ENCODE measurements at regions not wholly inside any gene's neighbourhood (a gene's known extent, or its start where the extent isn't known, plus 50 kb on each side); places are given as distances from the start of the nearest gene placed in this dataset.
"Not testable (repeated sequence)": the region's sequence is repeated elsewhere in the genome, so short reads cannot be mapped to it uniquely, and the experiment has no call there.

- Histone ChIP-seq H3K9ac (ENCODE audit: low read length) (no peak overlapping the region), H2BK5ac (ENCODE audit: low read length) (no peak overlapping the region), H3K27me3 (ENCODE audit: insufficient read depth, low read length, poor library complexity) (no peaks in the 10 kb centered on the region), H3K56ac (ENCODE audit: low read length) (no peak overlapping the region), H2BK120ac (ENCODE audit: low read depth, low read length) (no peak overlapping the region), H3K36me3 (ENCODE audit: control insufficient read depth, insufficient read depth, low read length) (no peaks in the 10 kb centered on the region), H3K4me2 (ENCODE audit: low read length) (no peak overlapping the region), H2AK5ac (ENCODE audit: low read length) (no peak overlapping the region), H3K18ac (ENCODE audit: low read length) (no peak overlapping the region), H4K5ac (ENCODE audit: low read length) (no peak overlapping the region), H3K4ac (ENCODE audit: low read depth, low read length) (no peak overlapping the region), H3K79me2 (ENCODE audit: control insufficient read depth, insufficient read depth, low read length) (no peaks in the 10 kb centered on the region), H2BK15ac (replicated peaks; ENCODE audit: low read depth) (no peak overlapping the region), H3K4me3 (ENCODE audit: low read length) (no peak overlapping the region), H3K79me1 (ENCODE audit: low read length) (no peaks in the 10 kb centered on the region), H3K27ac (ENCODE audit: low read depth, low read length) (no peak overlapping the region), H3K4me1 (ENCODE audit: control insufficient read depth, low read depth, low read length) (no peaks in the 10 kb centered on the region), H4K8ac (ENCODE audit: low read depth, low read length) (no peak overlapping the region), H3K23ac (ENCODE audit: low read length) (no peak overlapping the region)
- no peak for DNase-seq
- no CpG with 5 or more reads among the region's 20 CpGs for WGBS (ENCODE audit: extremely low coverage, insufficient coverage, low lambda C conversion rate)
Observed at GRCh38 chr2:83879127-83879526, 580.0 kb downstream of the SUCLG1 start.

- not testable (repeated sequence) for H3K79me1 ChIP-seq (ENCODE audit: low read length); H2AK5ac ChIP-seq (ENCODE audit: low read length); H3K9ac ChIP-seq (ENCODE audit: low read length); H3K18ac ChIP-seq (ENCODE audit: low read length); H3K27ac ChIP-seq (ENCODE audit: low read depth, low read length); H3K4ac ChIP-seq (ENCODE audit: low read depth, low read length); H3K56ac ChIP-seq (ENCODE audit: low read length); H4K5ac ChIP-seq (ENCODE audit: low read length); H3K36me3 ChIP-seq (ENCODE audit: control insufficient read depth, insufficient read depth, low read length); H2BK120ac ChIP-seq (ENCODE audit: low read depth, low read length); H3K4me1 ChIP-seq (ENCODE audit: control insufficient read depth, low read depth, low read length); H3K4me3 ChIP-seq (ENCODE audit: low read length); H3K27me3 ChIP-seq (ENCODE audit: insufficient read depth, low read length, poor library complexity); H4K8ac ChIP-seq (ENCODE audit: low read depth, low read length); DNase-seq; H3K79me2 ChIP-seq (ENCODE audit: control insufficient read depth, insufficient read depth, low read length); H2BK15ac ChIP-seq (replicated peaks; ENCODE audit: low read depth); H3K4me2 ChIP-seq (ENCODE audit: low read length); H2BK5ac ChIP-seq (ENCODE audit: low read length); H3K23ac ChIP-seq (ENCODE audit: low read length)
- WGBS (ENCODE audit: extremely low coverage, insufficient coverage, low lambda C conversion rate): no CpG with 5 or more reads among the region's 17 CpGs
Observed at GRCh38 chr2:83877261-83877660, 581.8 kb downstream of the SUCLG1 start.

DNA sequence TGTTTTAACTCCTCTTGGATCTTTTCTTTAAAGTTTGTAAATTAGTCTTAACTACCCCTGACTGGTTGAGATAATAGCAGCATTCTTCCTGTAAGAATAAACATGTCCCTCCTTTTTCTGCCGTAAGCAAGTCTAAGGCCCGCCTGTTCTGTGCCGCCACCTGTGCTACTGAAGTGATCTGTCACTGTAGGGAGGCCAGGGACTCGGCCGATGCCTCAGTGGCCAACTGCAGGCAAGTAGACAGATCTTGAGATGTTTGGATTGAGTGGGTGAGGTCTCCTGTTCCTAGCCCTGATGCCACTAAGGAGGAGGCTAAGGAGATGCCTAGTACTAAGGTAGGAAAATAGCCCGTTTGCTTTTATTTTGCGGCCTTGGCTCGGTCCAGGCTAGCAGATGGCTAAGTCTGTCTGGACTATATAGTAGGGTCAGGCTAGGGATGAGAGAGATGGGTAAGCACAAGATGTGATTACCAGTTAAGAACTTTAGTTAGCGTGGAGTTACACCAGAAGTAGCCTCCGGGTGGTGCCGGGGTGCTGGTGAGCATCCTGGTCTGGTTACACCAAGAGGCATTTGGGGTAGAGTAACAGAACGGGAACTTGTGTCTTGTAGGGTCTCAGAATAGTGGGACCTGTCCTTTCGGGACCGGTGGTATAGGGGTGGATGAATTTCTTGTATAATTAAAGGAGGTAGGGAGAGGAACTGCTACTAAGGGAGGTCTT is 584.2 kb downstream of the SUCLG1 start:
- H3K18ac ChIP-seq (ENCODE audit: low read length): no peak overlapping the region
- WGBS (ENCODE audit: extremely low coverage, insufficient coverage, low lambda C conversion rate): no CpG with 5 or more reads among the region's 14 CpGs
- H3K27ac ChIP-seq (ENCODE audit: low read depth, low read length): no peak overlapping the region
- H3K4me2 ChIP-seq (ENCODE audit: low read length): no peak overlapping the region
- no peaks in the 10 kb centered on the region for H3K79me2 ChIP-seq (ENCODE audit: control insufficient read depth, insufficient read depth, low read length)
- H3K36me3 ChIP-seq (ENCODE audit: control insufficient read depth, insufficient read depth, low read length): no peaks in the 10 kb centered on the region
- no peak overlapping the region for H3K4me3 ChIP-seq (ENCODE audit: low read length)
- H3K4ac ChIP-seq (ENCODE audit: low read depth, low read length): no peak overlapping the region
- no peak overlapping the region for H2AK5ac ChIP-seq (ENCODE audit: low read length)
- H4K5ac ChIP-seq (ENCODE audit: low read length): no peak overlapping the region
- H3K23ac ChIP-seq (ENCODE audit: low read length): no peak overlapping the region
- no peak overlapping the region for H3K9ac ChIP-seq (ENCODE audit: low read length)
- no peaks in the 10 kb centered on the region for H3K79me1 ChIP-seq (ENCODE audit: low read length)
- H2BK120ac ChIP-seq (ENCODE audit: low read depth, low read length): no peak overlapping the region
- no peak overlapping the region for H4K8ac ChIP-seq (ENCODE audit: low read depth, low read length)
- no peaks in the 10 kb centered on the region for H3K4me1 ChIP-seq (ENCODE audit: control insufficient read depth, low read depth, low read length)
- no peak overlapping the region for H2BK15ac ChIP-seq (replicated peaks; ENCODE audit: low read depth)
- H2BK5ac ChIP-seq (ENCODE audit: low read length): no peak overlapping the region
- peak; percentile 34 for DNase-seq
- H3K27me3 ChIP-seq (ENCODE audit: insufficient read depth, low read length, poor library complexity): no peaks in the 10 kb centered on the region
- no peak overlapping the region for H3K56ac ChIP-seq (ENCODE audit: low read length)

DNA sequence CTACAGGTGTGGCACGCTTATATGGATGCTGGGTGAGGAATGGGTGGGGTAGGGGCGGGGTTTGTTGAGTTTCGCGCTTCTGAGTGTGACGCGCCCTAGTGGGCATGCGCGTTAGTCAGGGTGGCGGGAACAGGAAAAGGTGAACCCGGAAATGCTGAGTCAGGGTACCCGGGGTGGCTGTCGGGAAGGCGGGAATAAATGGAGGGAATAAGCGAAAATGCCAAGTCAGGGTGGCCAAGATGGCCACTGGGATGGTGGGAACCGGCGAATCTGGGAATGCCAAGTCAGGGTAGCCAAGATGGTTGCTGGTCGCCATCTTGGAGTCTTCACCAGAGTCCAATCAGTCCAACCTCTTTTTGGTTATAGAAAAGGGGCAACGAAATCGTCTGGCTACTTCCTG is 585.0 kb downstream of the SUCLG1 start:
- Histone ChIP-seq H2BK120ac (ENCODE audit: low read depth, low read length) (no peak overlapping the region), H3K56ac (ENCODE audit: low read length) (no peak overlapping the region), H3K27me3 (ENCODE audit: insufficient read depth, low read length, poor library complexity) (no peaks in the 10 kb centered on the region), H3K18ac (ENCODE audit: low read length) (no peak overlapping the region), H3K4me3 (ENCODE audit: low read length) (no peak overlapping the region), H3K36me3 (ENCODE audit: control insufficient read depth, insufficient read depth, low read length) (no peaks in the 10 kb centered on the region), H3K4ac (ENCODE audit: low read depth, low read length) (no peak overlapping the region), H4K5ac (ENCODE audit: low read length) (no peak overlapping the region), H2BK15ac (replicated peaks; ENCODE audit: low read depth) (no peak overlapping the region), H3K4me1 (ENCODE audit: control insufficient read depth, low read depth, low read length) (no peaks in the 10 kb centered on the region), H3K27ac (ENCODE audit: low read depth, low read length) (no peak overlapping the region), H4K8ac (ENCODE audit: low read depth, low read length) (no peak overlapping the region), H3K4me2 (ENCODE audit: low read length) (no peak overlapping the region), H3K79me2 (ENCODE audit: control insufficient read depth, insufficient read depth, low read length) (no peaks in the 10 kb centered on the region), H2AK5ac (ENCODE audit: low read length) (no peak overlapping the region), H3K9ac (ENCODE audit: low read length) (no peak overlapping the region), H3K23ac (ENCODE audit: low read length) (no peak overlapping the region), H2BK5ac (ENCODE audit: low read length) (no peak overlapping the region), H3K79me1 (ENCODE audit: low read length) (no peaks in the 10 kb centered on the region)
- WGBS (ENCODE audit: extremely low coverage, insufficient coverage, low lambda C conversion rate): no CpG with 5 or more reads among the region's 19 CpGs
- no peak for DNase-seq

DNA sequence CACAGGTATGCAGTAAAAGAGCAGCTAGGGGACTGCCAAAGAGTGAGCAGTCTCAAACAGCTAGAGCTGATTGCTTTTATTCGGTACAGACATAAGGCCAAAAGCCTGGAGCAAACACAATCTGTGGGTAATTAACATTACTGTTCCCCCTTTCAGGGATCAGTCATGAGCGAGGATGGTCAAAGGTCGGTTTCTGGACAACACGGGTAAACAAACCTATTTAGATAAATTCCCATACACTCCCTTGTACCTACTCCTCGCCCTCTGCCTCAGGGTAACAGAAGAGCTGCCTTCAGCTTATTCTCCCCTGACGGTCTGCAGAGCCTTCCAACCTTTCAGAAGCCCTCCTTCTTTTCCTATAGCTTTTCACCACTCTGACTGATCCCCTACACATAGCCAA is 586.0 kb downstream of the SUCLG1 start:
- H3K56ac ChIP-seq (ENCODE audit: low read length): no peak overlapping the region
- H3K23ac ChIP-seq (ENCODE audit: low read length): no peak overlapping the region
- no peak overlapping the region for H3K18ac ChIP-seq (ENCODE audit: low read length)
- H4K8ac ChIP-seq (ENCODE audit: low read depth, low read length): no peak overlapping the region
- no peak overlapping the region for H4K5ac ChIP-seq (ENCODE audit: low read length)
- H2AK5ac ChIP-seq (ENCODE audit: low read length): no peak overlapping the region
- H2BK5ac ChIP-seq (ENCODE audit: low read length): no peak overlapping the region
- H3K79me2 ChIP-seq (ENCODE audit: control insufficient read depth, insufficient read depth, low read length): no peaks in the 10 kb centered on the region
- H3K27ac ChIP-seq (ENCODE audit: low read depth, low read length): no peak overlapping the region
- H3K4me2 ChIP-seq (ENCODE audit: low read length): no peak overlapping the region
- peak; percentile 30 for DNase-seq
- WGBS (ENCODE audit: extremely low coverage, insufficient coverage, low lambda C conversion rate): no CpG with 5 or more reads among the region's 6 CpGs
- no peak overlapping the region for H3K4ac ChIP-seq (ENCODE audit: low read depth, low read length)
- no peaks in the 10 kb centered on the region for H3K27me3 ChIP-seq (ENCODE audit: insufficient read depth, low read length, poor library complexity)
- H3K79me1 ChIP-seq (ENCODE audit: low read length): no peaks in the 10 kb centered on the region
- H3K36me3 ChIP-seq (ENCODE audit: control insufficient read depth, insufficient read depth, low read length): no peaks in the 10 kb centered on the region
- H3K4me3 ChIP-seq (ENCODE audit: low read length): no peak overlapping the region
- no peak overlapping the region for H2BK15ac ChIP-seq (replicated peaks; ENCODE audit: low read depth)
- no peak overlapping the region for H3K9ac ChIP-seq (ENCODE audit: low read length)
- no peak overlapping the region for H2BK120ac ChIP-seq (ENCODE audit: low read depth, low read length)
- no peaks in the 10 kb centered on the region for H3K4me1 ChIP-seq (ENCODE audit: control insufficient read depth, low read depth, low read length)

- Histone ChIP-seq H2BK120ac (ENCODE audit: low read depth, low read length) (no peak overlapping the region), H3K27ac (ENCODE audit: low read depth, low read length) (no peak overlapping the region), H3K23ac (ENCODE audit: low read length) (no peak overlapping the region), H3K56ac (ENCODE audit: low read length) (no peak overlapping the region), H3K4me3 (ENCODE audit: low read length) (no peak overlapping the region), H3K4me2 (ENCODE audit: low read length) (no peak overlapping the region), H3K79me2 (ENCODE audit: control insufficient read depth, insufficient read depth, low read length) (no peaks in the 10 kb centered on the region), H3K9ac (ENCODE audit: low read length) (no peak overlapping the region), H3K4ac (ENCODE audit: low read depth, low read length) (no peak overlapping the region), H2BK5ac (ENCODE audit: low read length) (no peak overlapping the region), H3K36me3 (ENCODE audit: control insufficient read depth, insufficient read depth, low read length) (no peaks in the 10 kb centered on the region), H3K79me1 (ENCODE audit: low read length) (no peaks in the 10 kb centered on the region), H3K18ac (ENCODE audit: low read length) (no peak overlapping the region), H3K4me1 (ENCODE audit: control insufficient read depth, low read depth, low read length) (no peaks in the 10 kb centered on the region), H4K8ac (ENCODE audit: low read depth, low read length) (no peak overlapping the region), H3K27me3 (ENCODE audit: insufficient read depth, low read length, poor library complexity) (no peaks in the 10 kb centered on the region), H2BK15ac (replicated peaks; ENCODE audit: low read depth) (no peak overlapping the region), H2AK5ac (ENCODE audit: low read length) (no peak overlapping the region), H4K5ac (ENCODE audit: low read length) (no peak overlapping the region)
- DNase-seq: no peak
- WGBS (ENCODE audit: extremely low coverage, insufficient coverage, low lambda C conversion rate): no CpG with 5 or more reads among the region's 3 CpGs
Observed at GRCh38 chr2:83866211-83866610, 592.9 kb downstream of the SUCLG1 start.

Measured in mesendoderm (in vitro differentiated cells).